ENCODE measurements at regions not wholly inside any gene's neighbourhood (a gene's known extent, or its start where the extent isn't known, plus 50 kb on each side); places are given as distances from the start of the nearest gene placed in this dataset.

DNA sequence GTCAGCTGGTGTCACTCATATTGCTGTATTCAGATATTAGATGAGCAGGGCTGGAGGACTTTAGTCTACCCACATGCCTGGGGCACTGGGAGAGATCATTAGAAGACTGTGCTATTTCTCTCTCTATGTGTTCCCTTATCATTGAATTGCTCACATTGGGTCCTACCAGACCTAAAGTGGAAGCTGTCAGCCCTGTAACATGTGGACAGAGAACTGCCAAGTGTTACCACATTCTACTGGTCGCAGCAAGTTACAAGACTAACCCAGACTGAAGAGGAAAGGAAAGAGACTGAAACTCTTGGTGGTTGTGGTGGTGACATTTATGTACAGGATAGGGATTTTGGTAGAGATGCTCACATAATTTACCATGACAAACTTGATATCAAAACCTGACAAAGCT, 627.1 kb upstream of the FZD8 start:
- no CpG with 5 or more reads among the region's 1 CpG for WGBS (ENCODE audit: insufficient coverage, insufficient read length)
- no peaks in the 10 kb centered on the region for H3K27me3 ChIP-seq (ENCODE audit: control insufficient read depth, insufficient read depth, low read length)
- H3K4me1 ChIP-seq (ENCODE audit: control insufficient read depth, insufficient read depth, low read length), result no peaks in the 10 kb centered on the region
- H3K4me3 ChIP-seq (ENCODE audit: low read length), result no peak overlapping the region
- H3K9me3 ChIP-seq (ENCODE audit: control insufficient read depth, insufficient read depth, low read length), result peaks cover 1% of the 10 kb centered on the region; the same call in 1 of the 2 replicates
- no peaks in the 10 kb centered on the region for H3K36me3 ChIP-seq (ENCODE audit: control insufficient read depth, insufficient read depth, low read length)
- no peak for DNase-seq (ENCODE audit: low read depth, low spot score)
- no peak overlapping the region for H3K27ac ChIP-seq (ENCODE audit: low read length)

DNA sequence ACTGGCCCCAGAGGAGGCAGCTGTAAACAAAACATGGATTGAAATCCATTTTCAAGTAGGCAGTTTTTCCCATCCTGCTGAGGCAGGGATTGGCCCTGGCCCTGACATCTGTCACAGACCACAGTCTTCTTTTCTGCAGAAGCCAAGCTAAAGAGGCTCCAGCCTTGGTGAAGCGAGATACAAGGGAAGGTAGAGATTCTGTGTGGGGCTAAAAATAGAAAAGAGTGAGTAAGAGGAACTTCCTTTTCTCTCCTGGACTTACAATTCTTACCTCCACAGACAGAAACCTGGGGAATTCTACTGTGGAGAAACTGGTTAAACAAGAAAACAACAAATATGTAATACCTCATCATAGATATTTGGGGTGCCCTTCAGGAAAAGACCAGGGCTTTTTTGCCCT, 624.8 kb upstream of the FZD8 start:
- no peaks in the 10 kb centered on the region for H3K27me3 ChIP-seq (ENCODE audit: control insufficient read depth, insufficient read depth, low read length)
- H3K27ac ChIP-seq (ENCODE audit: low read length), result no peak overlapping the region
- no peaks in the 10 kb centered on the region for H3K36me3 ChIP-seq (ENCODE audit: control insufficient read depth, insufficient read depth, low read length)
- H3K9me3 ChIP-seq (ENCODE audit: control insufficient read depth, insufficient read depth, low read length), result peaks cover under 1% of the 10 kb centered on the region; the same call in 1 of the 2 replicates
- WGBS (ENCODE audit: insufficient coverage, insufficient read length), result no CpG with 5 or more reads among the region's 1 CpG
- no peaks in the 10 kb centered on the region for H3K4me1 ChIP-seq (ENCODE audit: control insufficient read depth, insufficient read depth, low read length)
- H3K4me3 ChIP-seq (ENCODE audit: low read length), result no peak overlapping the region
- DNase-seq (ENCODE audit: low read depth, low spot score), result no peak

DNA sequence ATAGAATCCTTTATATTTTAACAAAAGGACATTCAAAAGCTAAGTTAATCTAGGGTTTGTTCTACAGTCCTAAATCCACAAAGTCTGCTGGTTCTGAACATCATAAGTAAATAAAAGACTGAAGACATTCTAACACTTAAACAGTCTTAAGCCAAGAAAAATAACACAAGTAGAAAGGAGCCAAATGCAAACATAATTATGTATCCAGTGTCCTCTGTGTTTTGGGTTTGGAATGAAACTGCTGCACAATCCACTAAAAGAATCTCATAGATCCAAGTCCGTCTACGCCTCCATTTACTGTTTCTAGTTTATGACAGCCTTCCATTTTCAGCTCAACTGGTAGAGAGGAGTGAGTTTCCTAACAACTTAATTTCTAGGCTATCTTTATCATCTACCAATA, 623.6 kb upstream of the FZD8 start:
- Histone ChIP-seq H3K27ac (ENCODE audit: low read length) (no peak overlapping the region), H3K9me3 (ENCODE audit: control insufficient read depth, insufficient read depth, low read length) (no peaks in the 10 kb centered on the region; the same call in 1 of the 2 replicates), H3K36me3 (ENCODE audit: control insufficient read depth, insufficient read depth, low read length) (no peaks in the 10 kb centered on the region), H3K27me3 (ENCODE audit: control insufficient read depth, insufficient read depth, low read length) (no peaks in the 10 kb centered on the region), H3K4me1 (ENCODE audit: control insufficient read depth, insufficient read depth, low read length) (no peaks in the 10 kb centered on the region), H3K4me3 (ENCODE audit: low read length) (no peak overlapping the region)
- no CpG with 5 or more reads among the region's 2 CpGs for WGBS (ENCODE audit: insufficient coverage, insufficient read length)
- no peak for DNase-seq (ENCODE audit: low read depth, low spot score)

DNA sequence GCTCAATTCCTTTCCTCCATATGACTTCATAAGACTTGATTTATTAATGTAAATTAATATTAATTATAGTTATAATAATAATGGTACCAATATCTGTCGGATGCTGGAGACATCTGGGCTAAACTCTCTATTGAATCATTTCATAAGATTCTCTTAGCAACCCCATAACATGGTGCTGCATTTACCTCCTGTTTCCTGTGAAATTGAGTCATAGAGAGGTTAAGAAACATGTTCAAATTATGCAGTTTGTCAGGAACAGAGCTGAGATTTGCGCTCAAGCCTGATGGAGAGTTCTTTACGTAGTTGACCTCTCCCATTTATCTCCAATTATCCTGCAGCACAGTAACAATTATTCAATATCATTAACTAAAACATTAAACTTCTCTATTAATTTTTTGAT, 621.8 kb upstream of the FZD8 start:
- no peaks in the 10 kb centered on the region for H3K36me3 ChIP-seq (ENCODE audit: control insufficient read depth, insufficient read depth, low read length)
- H3K4me3 ChIP-seq (ENCODE audit: low read length), result no peak overlapping the region
- no peak overlapping the region for H3K27ac ChIP-seq (ENCODE audit: low read length)
- no peak for DNase-seq (ENCODE audit: low read depth, low spot score)
- no peaks in the 10 kb centered on the region for H3K4me1 ChIP-seq (ENCODE audit: control insufficient read depth, insufficient read depth, low read length)
- no CpG with 5 or more reads among the region's 3 CpGs for WGBS (ENCODE audit: insufficient coverage, insufficient read length)
- no peaks in the 10 kb centered on the region for H3K27me3 ChIP-seq (ENCODE audit: control insufficient read depth, insufficient read depth, low read length)
- no peaks in the 10 kb centered on the region for H3K9me3 ChIP-seq (ENCODE audit: control insufficient read depth, insufficient read depth, low read length)

- Histone ChIP-seq H3K27ac (ENCODE audit: low read length) (no peak overlapping the region), H3K4me3 (ENCODE audit: low read length) (no peak overlapping the region), H3K36me3 (ENCODE audit: control insufficient read depth, insufficient read depth, low read length) (no peaks in the 10 kb centered on the region), H3K4me1 (ENCODE audit: control insufficient read depth, insufficient read depth, low read length) (no peaks in the 10 kb centered on the region), H3K9me3 (ENCODE audit: control insufficient read depth, insufficient read depth, low read length) (no peaks in the 10 kb centered on the region), H3K27me3 (ENCODE audit: control insufficient read depth, insufficient read depth, low read length) (no peaks in the 10 kb centered on the region)
- no peak for DNase-seq (ENCODE audit: low read depth, low spot score)
- no CpG with 5 or more reads among the region's 2 CpGs for WGBS (ENCODE audit: insufficient coverage, insufficient read length)
Observed at GRCh38 chr10:36256948-36257356, 614.9 kb upstream of the FZD8 start.

GRCh38 chr10:36256166-36256565, 614.1 kb upstream of the FZD8 start:
- no peak for DNase-seq (ENCODE audit: low read depth, low spot score)
- Histone ChIP-seq H3K9me3 (ENCODE audit: control insufficient read depth, insufficient read depth, low read length) (no peaks in the 10 kb centered on the region), H3K4me3 (ENCODE audit: low read length) (no peak overlapping the region), H3K27ac (ENCODE audit: low read length) (no peak overlapping the region), H3K4me1 (ENCODE audit: control insufficient read depth, insufficient read depth, low read length) (no peaks in the 10 kb centered on the region), H3K36me3 (ENCODE audit: control insufficient read depth, insufficient read depth, low read length) (no peaks in the 10 kb centered on the region), H3K27me3 (ENCODE audit: control insufficient read depth, insufficient read depth, low read length) (no peaks in the 10 kb centered on the region)
- no CpG with 5 or more reads among the region's 2 CpGs for WGBS (ENCODE audit: insufficient coverage, insufficient read length)

DNA sequence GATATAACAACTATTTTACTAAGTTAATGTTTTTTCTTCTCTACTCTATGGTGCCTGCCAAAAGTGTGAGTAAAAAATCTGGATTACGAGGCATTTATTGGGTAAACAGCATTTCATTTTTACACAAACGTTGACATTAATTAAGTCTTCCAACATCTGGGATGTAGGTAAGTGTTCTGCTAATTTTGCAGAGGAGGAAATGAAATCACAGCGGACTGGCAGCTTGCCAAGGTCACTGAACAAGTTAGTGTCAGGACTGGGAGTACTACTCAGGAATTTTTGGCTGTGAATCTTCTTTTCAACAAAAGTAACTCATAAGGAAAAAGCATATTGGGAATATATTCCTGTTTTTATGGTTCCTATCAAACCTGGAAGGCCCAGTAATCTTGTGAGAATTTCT, 612.1 kb upstream of the FZD8 start:
- no peaks in the 10 kb centered on the region for H3K27me3 ChIP-seq (ENCODE audit: control insufficient read depth, insufficient read depth, low read length)
- WGBS (ENCODE audit: insufficient coverage, insufficient read length), result no CpG with 5 or more reads among the region's 3 CpGs
- no peaks in the 10 kb centered on the region for H3K36me3 ChIP-seq (ENCODE audit: control insufficient read depth, insufficient read depth, low read length)
- no peaks in the 10 kb centered on the region for H3K4me1 ChIP-seq (ENCODE audit: control insufficient read depth, insufficient read depth, low read length)
- no peak overlapping the region for H3K4me3 ChIP-seq (ENCODE audit: low read length)
- H3K9me3 ChIP-seq (ENCODE audit: control insufficient read depth, insufficient read depth, low read length), result no peaks in the 10 kb centered on the region
- no peak for DNase-seq (ENCODE audit: low read depth, low spot score)
- H3K27ac ChIP-seq (ENCODE audit: low read length), result no peak overlapping the region

GRCh38 chr10:36253731-36254130, 611.6 kb upstream of the FZD8 start:
- no peaks in the 10 kb centered on the region for H3K36me3 ChIP-seq (ENCODE audit: control insufficient read depth, insufficient read depth, low read length)
- WGBS (ENCODE audit: insufficient coverage, insufficient read length), result 100% methylated on average over 1 of the region's 3 CpGs
- no peak for DNase-seq (ENCODE audit: low read depth, low spot score)

DNA sequence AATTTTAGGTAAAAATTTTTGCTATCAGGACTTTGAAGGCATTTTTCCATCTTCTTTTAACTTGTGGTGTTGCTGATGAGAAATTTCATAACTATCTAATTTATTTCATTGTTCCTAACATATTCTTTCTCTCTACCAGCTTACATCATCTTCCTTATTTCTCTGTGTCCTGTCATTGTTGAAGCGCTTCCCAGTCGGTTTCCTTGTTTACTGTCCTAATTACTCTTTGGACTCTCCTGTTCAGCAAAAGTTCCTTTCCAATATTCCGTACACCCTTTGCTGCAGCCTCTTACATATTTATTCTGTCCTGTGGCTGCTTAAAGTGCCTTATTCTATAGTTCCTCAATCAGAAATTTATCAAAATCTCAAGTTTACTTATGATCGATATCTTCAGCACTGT, 609.0 kb upstream of the FZD8 start:
- WGBS (ENCODE audit: insufficient coverage, insufficient read length), result no CpG with 5 or more reads among the region's 4 CpGs
- Histone ChIP-seq H3K4me3 (ENCODE audit: low read length) (no peak overlapping the region), H3K36me3 (ENCODE audit: control insufficient read depth, insufficient read depth, low read length) (no peaks in the 10 kb centered on the region), H3K27me3 (ENCODE audit: control insufficient read depth, insufficient read depth, low read length) (no peaks in the 10 kb centered on the region), H3K27ac (ENCODE audit: low read length) (no peak overlapping the region), H3K4me1 (ENCODE audit: control insufficient read depth, insufficient read depth, low read length) (no peaks in the 10 kb centered on the region), H3K9me3 (ENCODE audit: control insufficient read depth, insufficient read depth, low read length) (no peaks in the 10 kb centered on the region)
- DNase-seq (ENCODE audit: low read depth, low spot score), result no peak

More at GRCh38 chr10:36253731-36254130, 611.6 kb upstream of the FZD8 start:
- no peaks in the 10 kb centered on the region for H3K4me1 ChIP-seq (ENCODE audit: control insufficient read depth, insufficient read depth, low read length)
- no peak overlapping the region for H3K27ac ChIP-seq (ENCODE audit: low read length)
- H3K9me3 ChIP-seq (ENCODE audit: control insufficient read depth, insufficient read depth, low read length), result no peaks in the 10 kb centered on the region
- no peaks in the 10 kb centered on the region for H3K27me3 ChIP-seq (ENCODE audit: control insufficient read depth, insufficient read depth, low read length)
- no peak overlapping the region for H3K4me3 ChIP-seq (ENCODE audit: low read length)

- no CpG with 5 or more reads among the region's 5 CpGs for WGBS (ENCODE audit: insufficient coverage, insufficient read length)
- no peaks in the 10 kb centered on the region for H3K27me3 ChIP-seq (ENCODE audit: control insufficient read depth, insufficient read depth, low read length)
- H3K9me3 ChIP-seq (ENCODE audit: control insufficient read depth, insufficient read depth, low read length), result no peaks in the 10 kb centered on the region
- no peak for DNase-seq (ENCODE audit: low read depth, low spot score)
- no peaks in the 10 kb centered on the region for H3K4me1 ChIP-seq (ENCODE audit: control insufficient read depth, insufficient read depth, low read length)
- no peak overlapping the region for H3K27ac ChIP-seq (ENCODE audit: low read length)
- no peaks in the 10 kb centered on the region for H3K36me3 ChIP-seq (ENCODE audit: control insufficient read depth, insufficient read depth, low read length)
- no peak overlapping the region for H3K4me3 ChIP-seq (ENCODE audit: low read length)
Observed at GRCh38 chr10:36248304-36248981, 606.3 kb upstream of the FZD8 start.

GRCh38 chr10:36247478-36247877, 605.4 kb upstream of the FZD8 start:
- no peak overlapping the region for H3K4me3 ChIP-seq (ENCODE audit: low read length)
- no peaks in the 10 kb centered on the region for H3K9me3 ChIP-seq (ENCODE audit: control insufficient read depth, insufficient read depth, low read length)
- H3K4me1 ChIP-seq (ENCODE audit: control insufficient read depth, insufficient read depth, low read length), result no peaks in the 10 kb centered on the region
- DNase-seq (ENCODE audit: low read depth, low spot score), result no peak
- H3K27ac ChIP-seq (ENCODE audit: low read length), result no peak overlapping the region
- H3K36me3 ChIP-seq (ENCODE audit: control insufficient read depth, insufficient read depth, low read length), result no peaks in the 10 kb centered on the region
- WGBS (ENCODE audit: insufficient coverage, insufficient read length), result no CpG with 5 or more reads among the region's 2 CpGs
- no peaks in the 10 kb centered on the region for H3K27me3 ChIP-seq (ENCODE audit: control insufficient read depth, insufficient read depth, low read length)

Measured in iPS DF 6.9 (cell line).